LNCaP clone FGC (cell line): ENCODE measurements at regions not wholly inside any gene's neighbourhood (a gene's known extent, or its start where the extent isn't known, plus 50 kb on each side); places are given as distances from the start of the nearest gene placed in this dataset.

Source experiments
- DNase-seq: peaks from one replicate; pipeline ENCODE4 v3.0.0-alpha.2; 2011; ENCODE audit warnings: low read depth
- H3K4me3 ChIP-seq: 2 replicates; pipeline ENCODE4 v1.5.1; 2011; ENCODE audit warnings: mild to moderate bottlenecking, low read depth, low read length, control low read depth
- CTCF ChIP-seq: IDR thresholded peaks from 2 replicates; pipeline ENCODE4 v1.5.1; 2012; ENCODE audit warnings: mild to moderate bottlenecking; ENCODE audit not compliant: control insufficient read depth, insufficient read depth; ENCODE audit errors: extremely low read depth

GRCh38 chr4:56271131-56271530 is 116.2 kb downstream of the AASDH start:
- H3K4me3 ChIP-seq = no peak overlapping the region
- no peak for TF ChIP-seq CTCF
- DNase-seq = no peak

DNA sequence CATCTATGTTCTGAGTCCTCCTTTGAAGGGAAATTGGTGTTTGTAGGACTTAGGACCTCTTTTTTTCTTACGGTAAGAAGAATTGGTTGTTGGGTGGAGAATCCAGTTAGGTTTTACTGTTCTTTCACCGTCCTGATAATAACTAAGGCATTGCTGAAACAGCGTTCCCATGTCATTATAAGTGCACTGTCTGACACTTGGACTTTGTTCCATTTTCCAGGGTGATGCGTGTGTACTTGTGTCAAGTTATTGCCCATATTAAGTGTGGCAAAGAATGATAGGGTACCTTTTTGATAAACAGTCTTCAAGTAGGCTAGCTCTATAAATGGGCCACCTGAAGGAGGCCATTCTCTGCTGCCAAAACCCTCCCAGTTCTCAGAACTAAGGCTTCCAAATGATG is 119.7 kb downstream of the AASDH start:
- H3K4me3 ChIP-seq = no peak overlapping the region
- no peak for TF ChIP-seq CTCF
- no peak for DNase-seq

- DNase-seq = no peak
- H3K4me3 ChIP-seq = no peak overlapping the region
- TF ChIP-seq CTCF = no peak
Observed at GRCh38 chr4:56264873-56265272, 122.4 kb downstream of the AASDH start.

DNA sequence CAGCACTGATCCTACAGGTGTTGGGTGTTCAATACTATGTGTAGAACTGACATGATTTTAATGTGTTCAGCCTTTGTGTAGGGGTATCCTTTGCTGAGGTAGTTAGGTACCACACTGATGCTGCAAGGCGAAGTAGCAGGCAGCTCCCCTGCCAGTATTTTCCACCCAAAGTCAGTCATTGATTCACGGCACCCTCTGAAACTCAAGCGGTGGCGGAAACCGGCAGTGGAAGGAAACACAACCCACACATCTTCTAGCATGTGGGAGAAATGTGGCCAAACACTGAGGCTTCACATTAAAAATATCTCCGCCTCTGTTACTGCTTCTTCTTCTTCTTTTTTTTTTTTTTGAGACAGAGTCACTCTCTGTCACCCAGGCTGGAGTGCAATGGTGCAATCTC is 126.3 kb downstream of the AASDH start:
- DNase-seq = no peak
- no peak for TF ChIP-seq CTCF
- H3K4me3 ChIP-seq = no peak overlapping the region

DNA sequence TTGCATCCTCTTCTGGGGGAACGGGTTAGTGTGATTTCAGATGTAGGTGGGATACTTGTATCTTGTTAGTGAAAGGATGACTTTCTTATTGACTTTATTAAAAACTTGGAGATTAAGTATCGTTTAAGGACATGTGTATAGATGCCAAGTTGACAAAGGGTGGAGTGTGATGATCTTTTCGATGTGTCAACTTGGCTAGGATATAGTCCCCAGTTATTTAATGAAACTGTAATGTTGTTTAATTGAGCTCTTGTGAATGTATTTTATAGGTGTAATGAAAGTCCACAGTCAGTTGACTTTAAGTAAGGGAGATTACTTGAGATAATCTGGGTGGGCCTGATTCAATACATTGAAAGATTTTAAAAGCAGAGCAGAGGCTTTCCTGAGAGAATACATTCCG is 127.0 kb downstream of the AASDH start:
- TF ChIP-seq CTCF = no peak
- no peak overlapping the region for H3K4me3 ChIP-seq
- DNase-seq = peak; percentile 64

GRCh38 chr4:56259655-56260054 is 127.6 kb downstream of the AASDH start:
- H3K4me3 ChIP-seq = no peak overlapping the region
- TF ChIP-seq CTCF = no peak
- DNase-seq = no peak

DNA sequence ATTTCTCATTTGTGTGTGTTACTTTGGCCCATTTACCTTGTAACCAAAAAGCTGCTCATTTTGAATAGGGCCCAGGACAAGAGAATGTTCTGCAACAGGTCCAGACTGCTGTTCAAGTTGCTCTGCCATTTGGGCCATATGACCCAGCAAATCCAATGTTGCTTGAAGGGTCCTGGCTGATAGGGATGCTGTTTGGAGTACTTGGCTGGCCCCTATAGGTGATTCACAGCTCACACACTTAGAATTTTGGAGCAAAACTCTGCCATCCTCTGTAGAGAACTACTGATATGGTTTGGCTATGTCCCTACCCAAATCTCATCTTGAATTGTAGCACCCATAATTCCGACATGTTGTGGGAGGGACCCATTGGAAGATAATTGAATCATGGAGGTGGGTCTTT is 131.5 kb downstream of the AASDH start:
- H3K4me3 ChIP-seq = no peak overlapping the region
- DNase-seq = no peak
- no peak for TF ChIP-seq CTCF
